CD4-positive, alpha-beta T cell treated with Interleukin-10 for 1 hour (primary cell): ENCODE measurements at regions not wholly inside any gene's neighbourhood (a gene's known extent, or its start where the extent isn't known, plus 50 kb on each side); places are given as distances from the start of the nearest gene placed in this dataset.
"Not testable (repeated sequence)": the region's sequence is repeated elsewhere in the genome, so short reads cannot be mapped to it uniquely, and the experiment has no call there.

ENCODE experiments used
- DNase-seq: peaks from one replicate; pipeline ENCODE4 v3.0.0-alpha.2; 2020

DNA sequence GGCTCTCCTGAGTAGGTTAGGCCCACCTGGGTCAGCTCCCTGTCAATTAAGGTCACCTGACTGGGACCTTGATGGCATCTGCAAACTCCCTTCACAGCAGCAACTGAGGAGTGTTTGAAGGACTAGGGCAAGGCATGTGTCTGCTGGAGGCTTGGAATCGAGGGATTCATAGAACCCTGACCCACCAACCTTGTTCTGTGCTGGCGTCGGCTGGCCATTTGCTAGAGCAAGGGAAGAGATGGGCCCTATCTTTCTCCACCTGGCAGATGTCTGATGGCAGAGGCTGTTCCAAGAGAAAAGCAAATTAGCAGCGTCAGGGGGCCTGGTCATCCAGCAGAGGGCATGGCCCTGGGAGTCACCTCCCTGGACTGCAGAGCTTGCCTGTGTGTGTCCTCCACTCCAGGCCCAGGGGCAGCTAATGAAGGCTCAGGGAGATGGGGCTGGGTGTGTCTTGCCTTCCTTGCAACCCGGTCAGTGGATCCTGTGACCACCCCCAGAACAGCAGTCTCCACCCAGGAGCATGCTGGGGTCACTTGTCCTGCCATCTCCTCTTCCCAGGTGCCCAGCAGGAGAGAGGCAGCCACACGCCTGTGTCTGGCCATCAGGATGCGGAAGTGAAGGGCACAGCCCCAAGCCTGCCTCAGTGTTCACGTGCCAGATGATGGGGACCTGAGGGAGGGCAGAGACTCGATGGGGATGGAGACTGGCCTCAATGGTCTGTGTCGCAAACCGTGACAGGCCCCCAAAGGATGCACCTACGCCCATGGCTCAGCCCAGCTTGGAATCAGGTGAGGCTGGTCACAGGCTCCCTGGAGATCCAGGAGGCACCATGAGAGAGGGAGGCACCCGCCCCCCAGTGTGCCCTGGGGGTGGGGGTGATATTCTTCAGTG, 53.9 kb downstream of the BARX1 start:
- DNase-seq = no peak

- DNase-seq = no peak
Observed at GRCh38 chr9:93900436-93900819, 54.7 kb downstream of the BARX1 start.

DNA sequence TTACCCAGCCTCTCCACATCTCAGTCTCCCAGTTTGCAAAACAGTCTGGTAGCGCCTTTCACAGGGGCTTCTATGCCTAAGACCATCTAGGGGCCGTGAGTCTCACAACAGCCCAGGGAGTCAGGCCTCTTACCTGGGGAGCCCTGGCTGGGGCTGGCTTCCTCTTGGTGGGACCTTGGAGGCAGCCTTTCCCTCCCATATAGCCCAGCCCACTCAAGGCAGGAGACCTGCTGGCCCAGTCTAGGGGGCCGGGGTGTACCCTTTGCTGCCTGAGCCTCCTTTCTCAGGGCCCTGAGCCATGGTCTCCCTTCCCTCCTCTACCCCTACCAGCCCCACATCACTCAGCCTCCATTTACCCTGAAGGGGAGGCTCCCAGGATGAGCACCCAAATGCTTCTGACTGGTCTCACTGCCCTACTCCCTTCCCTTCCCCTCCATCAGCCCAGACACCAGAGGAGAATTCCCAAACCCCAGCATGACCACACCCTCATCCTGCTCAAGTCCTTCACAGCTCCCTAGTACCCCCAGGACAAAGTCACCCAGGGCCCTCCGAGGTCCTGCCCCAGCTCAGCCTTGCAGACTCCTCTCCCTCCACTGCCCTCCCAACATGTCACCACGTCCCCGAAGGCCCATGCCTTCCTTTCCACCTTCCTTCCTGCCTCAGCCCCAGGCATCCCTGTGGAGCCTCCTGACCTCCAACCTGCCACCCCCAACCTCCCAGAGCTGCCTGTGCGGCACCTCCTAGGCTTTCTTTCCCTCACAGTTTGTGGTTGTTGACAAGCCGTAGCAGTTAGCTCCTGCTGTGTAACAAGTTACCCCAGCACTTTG, 55.3 kb downstream of the BARX1 start:
- no peak for DNase-seq

DNA sequence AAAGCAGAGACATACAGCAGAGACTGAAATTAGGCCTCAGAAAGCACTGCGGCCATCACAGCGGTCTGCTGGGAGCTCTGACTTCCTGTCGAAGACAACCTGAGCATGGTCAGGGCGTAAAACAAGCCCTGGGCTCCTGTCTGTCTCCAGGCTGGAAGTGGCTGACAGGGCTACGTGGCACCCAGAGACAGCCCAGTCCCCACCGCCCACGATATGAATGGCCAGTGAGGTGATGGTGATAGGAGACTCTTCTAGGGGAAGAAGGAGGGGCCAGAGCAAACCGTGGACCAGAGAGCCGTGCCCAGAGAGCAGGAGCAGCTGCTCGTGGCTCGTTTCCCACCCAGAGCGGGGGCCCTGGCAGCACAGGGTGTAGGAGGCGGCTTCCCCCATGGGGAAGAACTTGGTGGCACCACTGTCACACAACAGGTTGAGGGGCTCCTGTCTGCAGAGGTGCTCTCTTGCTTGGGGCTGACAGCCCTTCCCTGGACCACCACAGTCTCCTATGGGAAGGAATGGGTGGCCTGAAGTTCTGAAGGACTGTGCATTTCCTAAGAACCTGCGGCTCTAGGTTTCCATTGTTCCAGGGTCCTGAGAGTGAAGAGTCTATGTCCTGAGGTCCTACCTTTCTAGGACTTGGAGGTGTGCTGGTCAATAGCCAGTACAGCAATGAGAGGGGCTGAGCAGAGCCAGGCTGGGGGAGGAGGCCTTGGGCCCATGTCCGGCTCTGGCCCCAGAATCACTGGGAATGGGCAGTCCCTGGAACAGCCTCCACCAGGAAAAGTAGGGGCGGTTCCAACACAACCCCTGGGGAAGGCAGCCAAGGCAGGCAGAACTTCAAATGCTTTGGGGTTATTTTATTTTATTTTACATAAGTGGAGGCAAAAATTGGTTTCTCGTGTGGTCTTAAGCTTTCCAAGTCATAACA, 56.4 kb downstream of the BARX1 start:
- DNase-seq = no peak

DNA sequence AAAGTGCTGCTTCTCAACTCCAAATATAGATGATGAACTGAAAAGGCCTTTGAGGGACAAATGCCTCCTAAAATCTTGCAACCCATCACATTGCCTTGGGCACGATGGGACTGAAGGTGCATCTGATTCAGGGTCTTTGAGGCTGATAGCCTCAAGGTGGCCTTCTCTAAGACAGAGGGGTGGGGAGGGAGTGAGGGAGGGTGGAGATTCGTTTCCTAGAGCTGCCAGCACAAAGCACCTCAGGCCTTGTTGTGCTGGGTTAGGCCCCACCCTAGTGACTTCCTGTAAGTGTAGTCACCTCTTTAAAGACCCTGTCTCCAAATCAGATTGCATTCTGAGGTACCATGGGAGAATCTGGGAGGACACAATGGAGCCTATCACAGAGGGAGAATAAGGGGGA, 57.1 kb downstream of the BARX1 start:
- DNase-seq = peak; percentile 14

GRCh38 chr9:93897075-93897970, 57.8 kb downstream of the BARX1 start:
- DNase-seq = no peak

- no peak for DNase-seq
Observed at GRCh38 chr9:93896496-93897033, 58.6 kb downstream of the BARX1 start.

DNA sequence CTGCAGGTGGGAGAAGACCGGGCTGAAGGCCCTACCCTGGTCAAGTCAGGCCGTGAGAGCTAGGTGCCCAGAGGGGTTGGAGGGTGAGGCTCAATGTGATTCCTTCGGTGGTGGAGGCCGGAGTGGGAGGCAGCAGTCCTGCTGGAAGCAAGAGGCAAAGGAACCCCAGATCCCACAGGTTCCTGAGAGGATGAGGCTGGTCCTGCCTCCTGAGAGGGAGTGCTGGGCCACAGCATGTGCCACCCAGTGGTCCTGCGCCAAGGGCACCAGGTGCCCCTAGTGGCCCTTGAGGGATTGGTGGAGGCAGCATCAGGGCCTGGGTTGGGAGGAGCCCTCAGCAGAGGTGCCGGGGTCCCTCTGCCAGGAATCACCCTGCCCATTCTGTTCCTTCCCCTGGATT, 59.1 kb downstream of the BARX1 start:
- DNase-seq = no peak

DNA sequence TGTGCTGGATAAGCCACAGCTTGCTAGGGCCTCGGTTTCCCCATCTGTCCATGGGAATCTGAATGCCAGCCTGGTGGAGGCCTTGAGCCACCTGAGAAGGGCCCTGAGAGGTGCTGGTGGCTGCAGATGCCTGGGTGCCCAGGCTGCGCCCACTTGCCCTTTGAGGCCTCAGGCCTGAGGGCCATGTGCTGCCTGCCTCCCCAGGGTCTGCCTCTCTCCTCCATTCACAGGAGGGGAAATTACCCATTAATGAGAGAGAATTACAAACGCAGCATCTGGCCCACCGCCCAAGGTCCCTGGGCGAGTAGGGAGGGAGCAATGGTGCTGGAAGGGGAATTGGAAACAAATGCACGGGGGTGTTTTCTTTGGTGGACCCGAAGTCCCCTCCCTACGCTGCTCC, 59.6 kb downstream of the BARX1 start:
- DNase-seq = no peak

GRCh38 chr9:93894691-93895079, 60.5 kb downstream of the BARX1 start:
- no peak for DNase-seq

- DNase-seq = no peak
Observed at GRCh38 chr9:93893899-93894690, 61.1 kb downstream of the BARX1 start.

GRCh38 chr9:93893194-93893593, 62.0 kb downstream of the BARX1 start:
- DNase-seq = no peak

DNA sequence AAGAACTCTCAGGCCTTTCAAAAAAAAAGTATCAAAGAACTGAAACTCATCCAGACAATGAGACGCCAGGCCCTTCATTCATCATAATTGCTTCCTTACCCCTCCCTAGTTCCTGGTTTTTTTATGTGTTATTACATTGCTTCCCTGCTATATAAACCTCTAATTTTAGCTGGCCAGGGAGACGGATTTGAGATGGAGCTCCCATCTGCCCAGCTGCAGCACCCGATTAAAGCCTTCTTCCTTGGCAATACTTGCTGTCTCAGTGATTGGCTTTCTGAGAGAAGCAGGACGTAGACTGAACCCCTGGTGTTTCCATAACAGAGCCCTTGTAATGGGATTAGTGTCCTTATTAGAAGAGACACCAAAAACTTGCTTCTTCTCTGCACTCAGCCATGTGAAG, 62.4 kb downstream of the BARX1 start:
- no peak for DNase-seq

DNA sequence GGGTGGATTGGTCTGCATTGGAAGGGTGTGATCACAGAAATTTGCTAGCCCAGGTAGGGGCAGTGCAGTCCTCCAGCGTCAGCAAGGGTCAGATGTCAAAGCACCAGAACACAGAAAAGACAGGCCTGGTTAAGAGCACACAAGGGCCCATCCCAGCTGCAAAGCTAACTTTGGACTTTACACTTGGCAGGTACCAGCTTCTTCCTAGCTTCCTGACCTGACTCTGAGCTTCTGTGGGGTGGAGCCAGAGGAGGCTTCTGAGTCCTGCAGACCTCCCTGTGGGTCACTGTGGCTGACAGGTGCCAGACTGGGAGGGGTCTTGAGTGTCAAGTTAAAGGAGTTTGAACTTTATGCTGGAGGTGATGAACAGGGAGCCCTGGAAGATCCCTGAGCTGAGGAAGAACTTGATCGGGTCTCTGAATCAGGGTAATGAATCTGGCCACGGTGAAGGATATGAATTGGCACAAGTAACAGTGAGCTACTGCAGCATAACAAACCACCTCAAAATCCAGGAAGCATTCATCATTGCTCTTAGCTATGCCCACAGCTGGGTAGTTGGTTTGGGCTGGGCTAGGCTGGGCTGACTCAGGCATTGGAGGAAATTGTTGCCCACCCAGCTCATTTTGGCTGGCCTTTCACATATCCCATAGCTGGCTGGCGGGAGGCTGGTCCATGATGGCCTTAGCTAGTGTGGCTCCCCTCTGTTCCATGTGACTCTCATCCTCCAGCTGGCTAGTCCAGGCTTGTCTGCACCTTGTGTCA, 63.4 kb downstream of the BARX1 start:
- no peak for DNase-seq

GRCh38 chr9:93891050-93891449, 64.1 kb downstream of the BARX1 start:
- no peak for DNase-seq

DNA sequence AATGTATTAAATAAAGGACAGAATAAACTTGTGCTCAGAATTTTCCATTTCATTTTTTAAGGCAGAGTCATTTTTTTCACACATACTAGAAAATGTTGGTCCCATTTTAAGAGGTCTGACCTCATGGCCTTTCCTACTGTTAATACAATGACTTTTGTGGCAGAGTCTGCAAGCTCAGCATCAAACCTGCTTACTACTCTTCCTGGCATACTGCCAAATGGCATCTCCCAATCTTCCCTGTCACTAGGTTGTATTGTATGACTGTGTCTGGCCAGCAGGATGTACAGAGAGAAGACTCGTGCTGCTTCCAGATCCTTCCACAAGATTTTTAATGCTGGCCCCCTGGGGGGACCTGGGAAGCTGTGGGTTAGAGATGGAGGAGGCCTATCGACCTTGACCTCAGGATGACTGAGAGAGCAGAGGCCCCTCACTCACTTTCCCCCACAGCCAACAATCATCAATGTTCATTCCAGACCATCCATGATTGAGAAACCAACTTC, 64.7 kb downstream of the BARX1 start:
- DNase-seq = no peak

DNA sequence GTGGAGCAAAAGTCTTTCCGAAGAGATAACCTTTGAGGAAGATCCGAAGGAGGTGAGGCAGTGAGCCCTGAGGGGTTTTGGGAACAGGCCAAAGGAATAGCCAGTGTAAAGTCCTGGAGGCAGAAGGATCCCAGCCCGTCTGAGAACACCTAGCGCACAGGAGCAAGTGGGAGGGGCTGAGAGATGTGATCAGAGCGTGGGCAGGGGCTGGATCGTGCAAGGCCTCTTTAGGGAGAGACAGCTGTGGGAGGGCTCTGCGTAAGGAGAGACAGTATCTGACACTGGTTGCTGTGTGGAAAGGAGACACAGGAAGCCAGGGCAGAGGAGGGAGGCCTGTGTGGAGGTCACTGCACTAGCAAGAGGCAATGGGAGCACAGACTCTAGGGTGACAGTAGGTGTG, 68.2 kb downstream of the BARX1 start:
- no peak for DNase-seq

DNA sequence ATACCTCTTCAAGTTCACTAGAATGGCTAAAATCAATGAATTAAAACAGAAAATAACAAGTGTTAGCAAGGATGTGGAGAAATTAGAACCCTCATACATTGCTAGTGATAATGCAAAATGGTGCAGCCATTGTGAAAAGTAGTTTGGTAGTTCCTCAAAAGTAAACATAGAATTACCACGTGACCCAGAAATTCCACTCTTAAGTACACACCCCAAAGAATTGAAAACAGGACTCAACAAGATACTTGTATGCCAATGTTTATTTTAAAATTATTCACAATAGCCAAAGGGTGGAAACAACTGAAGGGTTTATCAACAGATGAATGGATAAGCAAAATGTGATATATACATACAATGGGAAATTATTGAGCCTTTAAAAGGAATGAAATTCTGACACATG, 70.3 kb downstream of the BARX1 start:
- DNase-seq = no peak

DNA sequence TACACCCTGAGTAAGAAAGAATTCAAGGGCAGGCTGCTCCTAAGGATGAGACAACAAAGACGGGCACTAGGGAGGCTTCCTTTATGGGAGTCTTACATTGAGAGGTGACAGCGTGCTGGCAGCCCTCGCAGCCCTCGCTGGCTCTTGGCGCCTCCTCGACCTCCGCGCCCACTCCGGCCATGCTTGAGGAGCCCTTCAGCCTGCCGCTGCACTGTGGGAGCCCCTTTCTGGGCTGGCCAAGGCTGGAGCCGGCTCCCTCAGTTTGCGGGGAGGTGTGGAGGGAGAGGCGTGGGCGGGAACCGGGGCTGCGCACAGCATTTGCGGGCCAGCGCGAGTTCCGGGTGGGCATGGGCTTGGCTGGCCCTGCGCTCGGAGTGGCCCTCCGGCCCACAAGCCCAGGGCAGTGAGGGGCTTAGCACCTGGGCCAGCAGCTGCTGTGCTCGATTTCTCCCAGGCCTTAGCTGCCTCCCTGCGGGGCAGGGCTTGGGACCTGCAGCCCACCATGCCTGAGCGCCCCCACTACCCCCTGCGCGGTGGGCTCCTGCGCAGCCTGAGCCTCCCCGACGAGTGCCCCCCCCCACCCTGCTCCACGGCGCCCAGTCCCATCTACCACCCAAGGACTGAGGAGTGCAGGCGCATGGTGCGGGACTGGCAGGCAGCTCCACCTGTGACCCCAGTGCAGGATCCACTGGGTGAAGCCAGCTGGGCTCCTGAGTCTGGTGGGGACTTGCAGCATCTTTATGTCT, 75.3 kb downstream of the BARX1 start:
- not testable (repeated sequence) for DNase-seq
